Panc1 (cell line): ENCODE measurements at regions not wholly inside any gene's neighbourhood (a gene's known extent, or its start where the extent isn't known, plus 50 kb on each side); places are given as distances from the start of the nearest gene placed in this dataset.

ENCODE experiments used
- ATAC-seq: fragments of 200-7000 bp; cut with Tn5 transposase; 2 replicates; pipeline ENCODE4 v1.9.1; 2020; ENCODE audit warnings: mild to moderate bottlenecking, moderate library complexity
- BruUV-seq: library from RNA; stranded (reverse); fragments of 400-500 nt; replicated peaks from 2 replicates; lab custom pipeline; 2021; lab: Mats Ljungman, UMichigan
- CTCF ChIA-PET: fragments of 300-600 bp; sonication (Branson Sonifier 250); formaldehyde crosslinking; loops from one replicate; lab custom pipeline; 2022; ENCODE audit warnings: antibody characterized with exemption; lab: Charles Lee
- POLR2A ChIA-PET: fragments of 300-600 bp; sonication (Branson Sonifier 250); formaldehyde crosslinking; loops from one replicate; lab custom pipeline; 2022; ENCODE audit warnings: antibody characterized with exemption; lab: Charles Lee
- DNase-seq: peaks from one replicate; pipeline ENCODE4 v3.0.0-alpha.2; 2010; ENCODE audit warnings: low read depth, low spot score
- H3K27ac ChIP-seq: 2 replicates; pipeline ENCODE4 v1.5.1; 2011; ENCODE audit warnings: mild to moderate bottlenecking, low read length, inconsistent platforms
- H3K27me3 ChIP-seq: fragments of 200-500 bp; sonication (Bioruptor generic); 2 replicates; pipeline ENCODE4 v1.6.0; 2014; ENCODE audit warnings: low read length, inconsistent platforms; ENCODE audit not compliant: control insufficient read depth, insufficient read depth
- H3K36me3 ChIP-seq: fragments of 200-500 bp; sonication (Bioruptor generic); 2 replicates; pipeline ENCODE4 v1.5.1; 2014; ENCODE audit warnings: inconsistent platforms, mild to moderate bottlenecking, low read length, moderate library complexity; ENCODE audit not compliant: control insufficient read depth, insufficient read depth
- H3K4me1 ChIP-seq: 2 replicates; pipeline ENCODE4 v1.5.1; 2011; ENCODE audit warnings: inconsistent platforms, mild to moderate bottlenecking, low read length, moderate library complexity; ENCODE audit not compliant: control insufficient read depth, insufficient read depth
- H3K4me3 ChIP-seq, 2 experiments: 2 replicates each; pipeline ENCODE4 v1.5.1; 2011 to 2012; ENCODE audit warnings: low read depth in 2 of 2, low read length in 2 of 2, mild to moderate bottlenecking in 2 of 2, inconsistent platforms in 1 of 2, moderate library complexity in 1 of 2
- H3K9me3 ChIP-seq: fragments of 200-500 bp; sonication (Bioruptor generic); 2 replicates; pipeline ENCODE4 v1.5.1; 2014; ENCODE audit warnings: low read depth, mild to moderate bottlenecking, inconsistent platforms, low read length, moderate library complexity; ENCODE audit not compliant: control insufficient read depth, insufficient read depth
- POLR2AphosphoS5 ChIP-seq: IDR thresholded peaks from 2 replicates; pipeline ENCODE4 v1.6.1; 2012; ENCODE audit warnings: mild to moderate bottlenecking, low read depth, low read length, moderate library complexity
- SIN3A ChIP-seq: IDR thresholded peaks from 2 replicates; pipeline ENCODE4 v1.6.1; 2012; ENCODE audit warnings: low read depth, mild to moderate bottlenecking, low read length, moderate library complexity, borderline replicate concordance; ENCODE audit not compliant: insufficient read depth
- TCF7L2 ChIP-seq: IDR thresholded peaks from 2 replicates; pipeline ENCODE4 v1.6.1; 2011; ENCODE audit warnings: mild to moderate bottlenecking, low read depth, low read length, inconsistent platforms
- in situ Hi-C: cut with HindIII; loops from 2 replicates; pipeline ENCODE4 v1.10.0; 2016; ENCODE audit warnings: low sequenced_read_pairs, low pct_unique_long_range_greater_than_20kb
- intact Hi-C: fragments of 100-400 bp; cut with micrococcal nuclease; formaldehyde crosslinking; loops from one replicate; pipeline ENCODE4 v1.10.0; 2022; ENCODE audit not compliant: unreplicated experiment
- TF ChIP-seq, protein P1 (sequence below): fragments of 450-650 bp; IDR thresholded peaks from 2 replicates; pipeline ENCODE4 v1.5.1; 2017; ENCODE audit warnings: mild to moderate bottlenecking
- TF ChIP-seq, protein P2 (sequence below), 2 experiments: IDR thresholded peaks; 2 replicates each; pipeline ENCODE4 v1.6.1; 2011 to 2012; ENCODE audit warnings: low read depth in 2 of 2, control low read depth in 1 of 2, low read length in 1 of 2, mild to moderate bottlenecking in 1 of 2, moderate library complexity in 1 of 2; ENCODE audit not compliant: insufficient read depth in 1 of 2

DNA sequence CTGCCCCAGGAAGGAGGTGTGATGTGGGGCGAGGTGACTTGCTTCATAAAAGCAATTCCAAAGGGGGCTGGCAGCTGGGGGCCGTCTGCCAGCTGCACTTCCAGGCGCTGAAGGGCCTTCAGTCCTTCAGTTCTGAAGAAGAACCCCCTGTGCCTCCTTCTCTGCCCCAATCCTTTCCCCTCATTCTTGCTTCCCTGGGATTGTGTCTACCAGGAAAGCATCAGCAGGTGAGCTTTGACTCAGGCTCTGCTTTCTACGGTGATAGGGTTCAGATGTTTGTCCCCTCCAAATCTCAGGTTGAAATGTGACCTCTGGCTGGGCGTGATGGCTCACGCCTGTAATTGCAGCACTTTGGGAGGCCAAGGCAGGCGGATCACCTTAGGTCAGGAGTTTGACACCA is 52.5 kb upstream of the NKD1 start:
- H3K36me3 ChIP-seq, result no peaks in the 10 kb centered on the region
- no peak for ATAC-seq
- H3K27me3 ChIP-seq, result no peaks in the 10 kb centered on the region
- no TSS peak for BruUV-seq
- no peaks in the 10 kb centered on the region for H3K9me3 ChIP-seq
- no peak overlapping the region for H3K27ac ChIP-seq
- H3K4me1 ChIP-seq, result no peaks in the 10 kb centered on the region
- no peak overlapping the region for H3K4me3 ChIP-seq
- in situ Hi-C loops, result no loop called here
- no peak for DNase-seq
- CTCF ChIA-PET, result no interaction called here
- intact Hi-C loops, result no loop called here
- POLR2A ChIA-PET, result no interaction called here
- TF ChIP-seq SIN3A, result no peak
- TF ChIP-seq TCF7L2, result no peak
- TF ChIP-seq, protein P1, sequence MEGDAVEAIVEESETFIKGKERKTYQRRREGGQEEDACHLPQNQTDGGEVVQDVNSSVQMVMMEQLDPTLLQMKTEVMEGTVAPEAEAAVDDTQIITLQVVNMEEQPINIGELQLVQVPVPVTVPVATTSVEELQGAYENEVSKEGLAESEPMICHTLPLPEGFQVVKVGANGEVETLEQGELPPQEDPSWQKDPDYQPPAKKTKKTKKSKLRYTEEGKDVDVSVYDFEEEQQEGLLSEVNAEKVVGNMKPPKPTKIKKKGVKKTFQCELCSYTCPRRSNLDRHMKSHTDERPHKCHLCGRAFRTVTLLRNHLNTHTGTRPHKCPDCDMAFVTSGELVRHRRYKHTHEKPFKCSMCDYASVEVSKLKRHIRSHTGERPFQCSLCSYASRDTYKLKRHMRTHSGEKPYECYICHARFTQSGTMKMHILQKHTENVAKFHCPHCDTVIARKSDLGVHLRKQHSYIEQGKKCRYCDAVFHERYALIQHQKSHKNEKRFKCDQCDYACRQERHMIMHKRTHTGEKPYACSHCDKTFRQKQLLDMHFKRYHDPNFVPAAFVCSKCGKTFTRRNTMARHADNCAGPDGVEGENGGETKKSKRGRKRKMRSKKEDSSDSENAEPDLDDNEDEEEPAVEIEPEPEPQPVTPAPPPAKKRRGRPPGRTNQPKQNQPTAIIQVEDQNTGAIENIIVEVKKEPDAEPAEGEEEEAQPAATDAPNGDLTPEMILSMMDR, result no peak
- no peak for TF ChIP-seq POLR2AphosphoS5
- TF ChIP-seq, protein P2, sequence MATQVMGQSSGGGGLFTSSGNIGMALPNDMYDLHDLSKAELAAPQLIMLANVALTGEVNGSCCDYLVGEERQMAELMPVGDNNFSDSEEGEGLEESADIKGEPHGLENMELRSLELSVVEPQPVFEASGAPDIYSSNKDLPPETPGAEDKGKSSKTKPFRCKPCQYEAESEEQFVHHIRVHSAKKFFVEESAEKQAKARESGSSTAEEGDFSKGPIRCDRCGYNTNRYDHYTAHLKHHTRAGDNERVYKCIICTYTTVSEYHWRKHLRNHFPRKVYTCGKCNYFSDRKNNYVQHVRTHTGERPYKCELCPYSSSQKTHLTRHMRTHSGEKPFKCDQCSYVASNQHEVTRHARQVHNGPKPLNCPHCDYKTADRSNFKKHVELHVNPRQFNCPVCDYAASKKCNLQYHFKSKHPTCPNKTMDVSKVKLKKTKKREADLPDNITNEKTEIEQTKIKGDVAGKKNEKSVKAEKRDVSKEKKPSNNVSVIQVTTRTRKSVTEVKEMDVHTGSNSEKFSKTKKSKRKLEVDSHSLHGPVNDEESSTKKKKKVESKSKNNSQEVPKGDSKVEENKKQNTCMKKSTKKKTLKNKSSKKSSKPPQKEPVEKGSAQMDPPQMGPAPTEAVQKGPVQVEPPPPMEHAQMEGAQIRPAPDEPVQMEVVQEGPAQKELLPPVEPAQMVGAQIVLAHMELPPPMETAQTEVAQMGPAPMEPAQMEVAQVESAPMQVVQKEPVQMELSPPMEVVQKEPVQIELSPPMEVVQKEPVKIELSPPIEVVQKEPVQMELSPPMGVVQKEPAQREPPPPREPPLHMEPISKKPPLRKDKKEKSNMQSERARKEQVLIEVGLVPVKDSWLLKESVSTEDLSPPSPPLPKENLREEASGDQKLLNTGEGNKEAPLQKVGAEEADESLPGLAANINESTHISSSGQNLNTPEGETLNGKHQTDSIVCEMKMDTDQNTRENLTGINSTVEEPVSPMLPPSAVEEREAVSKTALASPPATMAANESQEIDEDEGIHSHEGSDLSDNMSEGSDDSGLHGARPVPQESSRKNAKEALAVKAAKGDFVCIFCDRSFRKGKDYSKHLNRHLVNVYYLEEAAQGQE (IDR thresholded peaks at IDR 0.05; ENCODE audit: insufficient read depth in 1 of 2, low read depth in 2 of 2, low read length in 1 of 2), result no peak

DNA sequence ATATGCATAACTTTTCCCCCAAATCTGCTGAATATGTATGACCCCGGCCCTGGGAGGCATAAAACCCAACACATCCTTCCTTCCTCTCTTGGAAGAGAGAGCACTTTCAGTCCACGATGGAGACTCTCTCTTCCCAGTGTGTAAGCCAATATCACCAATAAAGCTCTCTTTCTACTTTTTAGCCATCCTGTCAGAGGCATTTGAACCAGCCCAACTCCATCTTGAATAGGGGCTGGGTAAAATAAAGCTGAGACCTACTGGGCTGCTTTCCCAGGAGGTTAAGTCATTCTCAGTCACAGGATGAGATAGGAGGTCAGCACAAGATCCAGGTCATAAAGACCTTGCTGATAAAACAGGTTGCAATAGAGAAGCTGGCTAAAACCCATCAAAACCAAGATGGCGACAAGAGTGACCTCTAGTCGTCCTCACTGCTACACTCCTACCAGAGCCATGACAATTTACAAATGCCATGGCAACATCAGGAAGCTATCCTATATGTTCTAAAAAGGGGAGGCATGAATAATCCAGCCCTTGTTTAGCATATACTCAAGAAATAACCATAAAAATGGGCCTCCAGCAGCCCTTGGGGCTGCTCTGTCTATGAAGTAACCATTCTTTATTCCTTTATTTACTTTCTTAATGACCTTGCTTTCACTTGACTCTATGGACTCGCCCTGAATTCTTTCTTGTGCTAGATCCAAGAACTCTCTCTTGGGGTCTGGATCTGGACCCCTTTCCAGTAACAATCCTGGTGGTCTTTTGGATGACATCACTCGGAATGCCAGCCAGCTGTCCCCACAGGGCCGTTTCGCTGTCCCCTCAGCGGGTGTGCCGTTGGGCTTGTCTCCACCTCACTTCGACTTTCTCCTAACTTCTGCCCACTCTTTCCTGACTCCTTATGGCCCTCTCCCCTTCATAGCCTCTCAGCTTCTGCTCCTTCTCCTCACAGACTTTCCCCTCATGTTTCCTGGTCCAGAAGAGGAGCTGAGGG is 53.4 kb upstream of the NKD1 start:
- no peaks in the 10 kb centered on the region for H3K36me3 ChIP-seq
- intact Hi-C loops (no loop called here), in situ Hi-C loops (no loop called here)
- ATAC-seq (no peak), DNase-seq (no peak)
- POLR2A ChIA-PET, result no interaction called here
- TF ChIP-seq, protein P1, result no peak
- TF ChIP-seq POLR2AphosphoS5, result no peak
- no peak for TF ChIP-seq SIN3A
- TF ChIP-seq, protein P2 (IDR thresholded peaks at IDR 0.05; ENCODE audit: insufficient read depth in 1 of 2, low read depth in 2 of 2, low read length in 1 of 2), result no peak
- no peak for TF ChIP-seq TCF7L2
- no peaks in the 10 kb centered on the region for H3K9me3 ChIP-seq
- H3K27me3 ChIP-seq, result no peaks in the 10 kb centered on the region
- no peak overlapping the region for H3K4me3 ChIP-seq
- H3K4me1 ChIP-seq, result no peaks in the 10 kb centered on the region
- CTCF ChIA-PET, result no interaction called here
- no peak overlapping the region for H3K27ac ChIP-seq
- BruUV-seq, result no TSS peak
